H1 (cell line): ENCODE measurements at regions not wholly inside any gene's neighbourhood (a gene's known extent, or its start where the extent isn't known, plus 50 kb on each side); places are given as distances from the start of the nearest gene placed in this dataset.

ENCODE experiments used
- CTCF ChIA-PET: fragments of 300-600 bp; sonication (Branson Sonifier 250); formaldehyde crosslinking; loops from one replicate; lab custom pipeline; 2021; ENCODE audit not compliant: partially characterized antibody; lab: Charles Lee
- POLR2A ChIA-PET: fragments of 300-600 bp; sonication (Branson Sonifier 250); formaldehyde crosslinking; loops from one replicate; lab custom pipeline; 2021; ENCODE audit warnings: inconsistent platforms; ENCODE audit not compliant: partially characterized antibody; lab: Charles Lee
- DNase-seq, 2 experiments: peaks; one replicate each; pipeline versions ENCODE4 v3.0.0 to v3.0.0-alpha.2; 2010 to 2022; ENCODE audit warnings: low spot score in 2 of 2, low read depth in 1 of 2, mixed read lengths in 1 of 2
- FAIRE-seq: peaks from 2 replicates; lab custom pipeline; 2011; peaks lifted over from hg19 to GRCh38; lab: Jason Lieb, UNC
- H2AFZ ChIP-seq: 2 replicates; pipeline ENCODE4 v1.8.1; 2012; ENCODE audit warnings: low read length, inconsistent platforms
- H2AK5ac ChIP-seq: 2 replicates; pipeline ENCODE4 v1.6.1; 2013; ENCODE audit warnings: low read depth, low read length
- H2BK120ac ChIP-seq: replicated peaks from 2 replicates; pipeline ENCODE3; 2013; ENCODE audit warnings: low read depth, low read length, inconsistent platforms
- H2BK12ac ChIP-seq: 2 replicates; pipeline ENCODE4 v1.6.1; 2013; ENCODE audit warnings: low read depth, low read length
- H2BK15ac ChIP-seq: 2 replicates; pipeline ENCODE4 v1.6.1; 2013; ENCODE audit warnings: low read length
- H2BK20ac ChIP-seq: 2 replicates; pipeline ENCODE4 v1.6.1; 2013; ENCODE audit warnings: low read length
- H2BK5ac ChIP-seq: 2 replicates; pipeline ENCODE4 v1.6.1; 2013; ENCODE audit warnings: low read depth, low read length
- H3K14ac ChIP-seq: 2 replicates; pipeline ENCODE4 v1.6.1; 2013; ENCODE audit warnings: inconsistent platforms; ENCODE audit not compliant: insufficient read length
- H3K18ac ChIP-seq: 2 replicates; pipeline ENCODE4 v1.6.1; 2013; ENCODE audit warnings: low read length; ENCODE audit errors: extremely low read depth
- H3K23ac ChIP-seq: 2 replicates; pipeline ENCODE4 v1.6.1; 2013; ENCODE audit warnings: inconsistent platforms; ENCODE audit not compliant: insufficient read length
- H3K23me2 ChIP-seq: 2 replicates; pipeline ENCODE4 v1.6.1; 2013; ENCODE audit warnings: low read depth, low read length
- H3K27ac ChIP-seq: 2 replicates; pipeline ENCODE4 v1.6.1; 2011; ENCODE audit warnings: low read depth, low read length, inconsistent platforms
- H3K27me3 ChIP-seq, 4 experiments: replicated peaks in 1 of 4; 1 replicate in 1 of 4; 2 replicates in 3 of 4; pipeline versions ENCODE4 v1.6.1 to v1.8.1; 2011 to 2013; ENCODE audit warnings: low read length in 3 of 4, mild to moderate bottlenecking in 3 of 4, inconsistent platforms in 2 of 4, mixed read lengths in 2 of 4, moderate library complexity in 1 of 4; ENCODE audit not compliant: control insufficient read depth in 3 of 4, insufficient read depth in 3 of 4; ENCODE audit errors: extremely low read depth in 1 of 4
- H3K36me3 ChIP-seq, 4 experiments: 2 replicates each; pipeline versions ENCODE4 v1.6.1 to v1.8.1; 2011 to 2013; ENCODE audit warnings: mild to moderate bottlenecking in 4 of 4, low read length in 3 of 4, moderate library complexity in 2 of 4, control low read depth in 1 of 4, inconsistent platforms in 1 of 4; ENCODE audit not compliant: insufficient read depth in 4 of 4, control insufficient read depth in 2 of 4
- H3K4ac ChIP-seq: replicated peaks from 2 replicates; pipeline ENCODE3; 2013; ENCODE audit warnings: low read length, low read depth, mixed read lengths, inconsistent platforms; ENCODE audit not compliant: insufficient read length
- H3K4me1 ChIP-seq, 4 experiments: replicated peaks in 1 of 4; 1 replicate in 1 of 4; 2 replicates in 3 of 4; pipeline versions ENCODE4 v1.6.1 to v1.8.1; 2011 to 2013; ENCODE audit warnings: low read length in 3 of 4, inconsistent platforms in 2 of 4, mixed read lengths in 1 of 4; ENCODE audit not compliant: insufficient read depth in 4 of 4, control insufficient read depth in 3 of 4
- H3K4me2 ChIP-seq, 2 experiments: 2 replicates each; pipeline versions ENCODE4 v1.6.1 to v1.8.1; 2011 to 2013; ENCODE audit warnings: low read depth in 2 of 2, low read length in 2 of 2, control low read depth in 1 of 2, inconsistent platforms in 1 of 2, mild to moderate bottlenecking in 1 of 2; ENCODE audit not compliant: insufficient read depth in 1 of 2
- H3K4me3 ChIP-seq, 4 experiments: fragments of 200-600, 300-600 bp in 1 of 4; sonication (generic), shearing (Covaris generic), sonication (Bioruptor Twin) in 1 of 4; 2 replicates each; pipeline versions ENCODE4 v1.5.1 to v1.8.1; 2011 to 2016; ENCODE audit warnings: low read length in 4 of 4, low read depth in 3 of 4, control low read depth in 2 of 4, inconsistent platforms in 2 of 4, mild to moderate bottlenecking in 2 of 4, mixed read lengths in 1 of 4, moderate library complexity in 1 of 4; ENCODE audit not compliant: insufficient read depth in 2 of 4; ENCODE audit errors: extremely low read depth in 1 of 4
- H3K56ac ChIP-seq: replicated peaks from 2 replicates; pipeline ENCODE3; 2013; ENCODE audit warnings: low read depth, mild to moderate bottlenecking, mixed read lengths, low read length, inconsistent platforms; ENCODE audit not compliant: insufficient read length
- H3K79me1 ChIP-seq: 2 replicates; pipeline ENCODE4 v1.6.1; 2013; ENCODE audit warnings: low read depth, low read length, control low read depth
- H3K79me2 ChIP-seq, 2 experiments: 2 replicates each; pipeline versions ENCODE4 v1.6.1 to v1.8.1; 2012 to 2013; ENCODE audit warnings: low read length in 2 of 2, mild to moderate bottlenecking in 2 of 2, inconsistent platforms in 1 of 2; ENCODE audit not compliant: insufficient read depth in 2 of 2, control insufficient read depth in 1 of 2
- H3K9ac ChIP-seq, 4 experiments: replicated peaks in 1 of 4; 1 replicate in 1 of 4; 2 replicates in 3 of 4; pipeline versions ENCODE4 v1.6.1 to v1.8.1; 2011 to 2013; ENCODE audit warnings: low read depth in 3 of 4, low read length in 3 of 4, control low read depth in 2 of 4, mild to moderate bottlenecking in 2 of 4, moderate library complexity in 2 of 4, inconsistent platforms in 1 of 4; ENCODE audit errors: extremely low read depth in 1 of 4
- H3K9me3 ChIP-seq, 2 experiments: 2 replicates each; pipeline versions ENCODE4 v1.6.1 to v1.8.1; 2012 to 2013; ENCODE audit warnings: mild to moderate bottlenecking in 2 of 2, moderate library complexity in 2 of 2, control low read depth in 1 of 2, inconsistent platforms in 1 of 2, low read depth in 1 of 2, low read length in 1 of 2, mixed read lengths in 1 of 2; ENCODE audit not compliant: insufficient read depth in 2 of 2
- H4K20me1 ChIP-seq, 2 experiments: replicated peaks in 1 of 2; 2 replicates each; pipeline versions ENCODE3 to v1.8.1; 2011 to 2013; ENCODE audit warnings: inconsistent platforms in 2 of 2, low read length in 2 of 2, mild to moderate bottlenecking in 1 of 2; ENCODE audit not compliant: insufficient read depth in 2 of 2, control insufficient read depth in 1 of 2
- H4K5ac ChIP-seq: 2 replicates; pipeline ENCODE4 v1.6.1; 2013; ENCODE audit warnings: low read length, low read depth, mixed read lengths, inconsistent platforms; ENCODE audit not compliant: insufficient read length
- H4K8ac ChIP-seq: 2 replicates; pipeline ENCODE4 v1.8.0; 2013; ENCODE audit warnings: mild to moderate bottlenecking, moderate library complexity, low read length, inconsistent platforms; ENCODE audit not compliant: insufficient read depth; ENCODE audit errors: extremely low read depth
- H4K91ac ChIP-seq: replicated peaks from 2 replicates; pipeline ENCODE3; 2013; ENCODE audit warnings: low read length, mixed read lengths, inconsistent platforms; ENCODE audit not compliant: insufficient read length
- ASH2L ChIP-seq: fragments of 200-600, 300-600 bp; sonication (generic); IDR thresholded peaks from one replicate; pipeline ENCODE4 v1.7.1; 2017; ENCODE audit warnings: low read length
- CBX5 ChIP-seq: fragments of 300-800, 300-1000 bp; sonication (generic); IDR thresholded peaks from 2 replicates; pipeline ENCODE4 v1.7.1; 2016; ENCODE audit warnings: antibody characterized with exemption, low read length, low read depth
- CHD1 ChIP-seq: IDR thresholded peaks from 2 replicates; pipeline ENCODE4 v1.6.1; 2012; ENCODE audit warnings: low read depth, low read length, improper control_type of control experiment
- CHD2 ChIP-seq: IDR thresholded peaks from 2 replicates; pipeline ENCODE4 v1.6.1; 2012; ENCODE audit warnings: low read length, improper control_type of control experiment
- CREB1 ChIP-seq: IDR thresholded peaks from 2 replicates; pipeline ENCODE4 v1.6.1; 2012; ENCODE audit warnings: inconsistent platforms
- EZH2 ChIP-seq: fragments of 200-600 bp; sonication (generic); IDR thresholded peaks from 2 replicates; pipeline ENCODE4 v1.7.1; 2012; ENCODE audit warnings: low read depth, mild to moderate bottlenecking, moderate library complexity, low read length, inconsistent platforms; ENCODE audit not compliant: severe bottlenecking
- RFX5 ChIP-seq: IDR thresholded peaks from 2 replicates; pipeline ENCODE4 v1.6.1; 2011; ENCODE audit warnings: low read depth, low read length, improper control_type of control experiment, borderline replicate concordance
- SIRT6 ChIP-seq: IDR thresholded peaks from one replicate; pipeline ENCODE4 v1.7.1; 2012; ENCODE audit warnings: low read length, inconsistent platforms
- SRF ChIP-seq: IDR thresholded peaks from 2 replicates; pipeline ENCODE4 v1.6.1; 2011; ENCODE audit warnings: mild to moderate bottlenecking, low read depth, low read length, moderate library complexity
- SUZ12 ChIP-seq: fragments of 200-600 bp; sonication (generic); IDR thresholded peaks from 2 replicates; pipeline ENCODE4 v1.6.1; 2012; ENCODE audit warnings: mild to moderate bottlenecking, inconsistent platforms, low read length, moderate library complexity, mixed read lengths
- WGBS, 2 experiments: shearing (Covaris generic) in 1 of 2; methylation state at CpG; one replicate each; pipeline versions ENCODE4 v1.1.6 to v1.1.7; 2013 to 2015; ENCODE audit warnings: low lambda C conversion rate in 2 of 2, mixed read lengths in 2 of 2, inconsistent platforms in 1 of 2, low coverage in 1 of 2, missing lambda C conversion rate in 1 of 2; ENCODE audit not compliant: insufficient replicate concordance in 2 of 2, insufficient coverage in 1 of 2, insufficient read length in 1 of 2; ENCODE audit errors: extremely low coverage in 1 of 2, missing lambda C conversion rate in 1 of 2; 5-methylcytosine and 5-hydroxymethylcytosine counted together
- TF ChIP-seq, protein P1 (sequence below): IDR thresholded peaks from 2 replicates; pipeline ENCODE4 v1.6.1; 2012; ENCODE audit warnings: low read length, inconsistent platforms
- TF ChIP-seq, protein P2 (sequence below): IDR thresholded peaks from 2 replicates; pipeline ENCODE4 v1.6.1; 2011; ENCODE audit warnings: low read length, improper control_type of control experiment

DNA sequence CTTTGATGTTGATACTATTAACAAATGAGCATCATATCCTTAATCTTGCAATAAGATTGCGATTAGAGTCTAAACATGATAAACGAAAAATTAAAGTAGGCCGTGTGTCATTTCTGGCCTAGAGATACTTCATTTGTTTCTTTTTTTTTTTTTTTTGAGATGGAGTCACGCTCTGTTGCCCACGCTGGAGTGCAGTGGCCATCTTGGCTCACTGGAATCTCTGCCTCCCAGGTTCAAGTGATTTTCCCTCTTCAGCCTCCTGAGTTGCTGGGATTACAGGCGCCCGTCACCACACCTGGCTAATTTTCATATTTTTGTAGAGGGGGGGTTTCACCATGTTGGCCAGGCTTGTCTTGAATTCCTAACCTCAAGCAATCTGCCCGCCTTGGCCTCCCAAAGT, 446.9 kb downstream of the PCNX1 start:
- peaks cover 4% of the 10 kb centered on the region for H3K79me1 ChIP-seq
- DNase-seq = no peak
- no peak overlapping the region for H3K56ac ChIP-seq
- no peak overlapping the region for H3K27ac ChIP-seq
- POLR2A ChIA-PET = no interaction called here
- H4K5ac ChIP-seq = no peak overlapping the region
- peaks cover 0 to 92% of the 10 kb centered on the region in 2 experiments for H3K79me2 ChIP-seq
- CTCF ChIA-PET = interaction anchor here (1.2 kb wide), 1 partner anchor 251 kb away, joined by 3 read pairs; no protein-coding TSS in a partner anchor
- no peak overlapping the region for H3K18ac ChIP-seq
- no peak overlapping the region for H2AK5ac ChIP-seq
- no peak overlapping the region for H2BK15ac ChIP-seq
- H4K8ac ChIP-seq = no peak overlapping the region
- 94% methylated on average over 6 of the region's 8 CpGs; no CpG with 5 or more reads in 1 of the 2 experiments for WGBS, 2 experiments
- no peak overlapping the region for H3K9ac ChIP-seq
- H3K4me1 ChIP-seq = peaks cover 1 to 12% (median 2%) of the 10 kb centered on the region in 4 experiments; a peak in 4 of 7 replicates
- H2AFZ ChIP-seq = no peak overlapping the region
- H3K4me3 ChIP-seq = no peak overlapping the region
- no peak overlapping the region for H3K4me2 ChIP-seq
- no peak overlapping the region for H2BK20ac ChIP-seq
- no peak for FAIRE-seq
- peaks cover 0 to 3% of the 10 kb centered on the region in 2 experiments for H4K20me1 ChIP-seq
- no peaks in the 10 kb centered on the region for H3K27me3 ChIP-seq
- H3K36me3 ChIP-seq = no peaks in the 10 kb centered on the region
- H2BK5ac ChIP-seq = no peak overlapping the region
- H3K23ac ChIP-seq = no peak overlapping the region
- no peak overlapping the region for H2BK12ac ChIP-seq
- H4K91ac ChIP-seq = no peak overlapping the region
- no peaks in the 10 kb centered on the region for H3K23me2 ChIP-seq
- H3K14ac ChIP-seq = no peak overlapping the region
- H3K9me3 ChIP-seq = no peaks in the 10 kb centered on the region
- H3K4ac ChIP-seq = no peak overlapping the region
- no peak overlapping the region for H2BK120ac ChIP-seq
- TF ChIP-seq ASH2L = no peak
- TF ChIP-seq, protein P1, sequence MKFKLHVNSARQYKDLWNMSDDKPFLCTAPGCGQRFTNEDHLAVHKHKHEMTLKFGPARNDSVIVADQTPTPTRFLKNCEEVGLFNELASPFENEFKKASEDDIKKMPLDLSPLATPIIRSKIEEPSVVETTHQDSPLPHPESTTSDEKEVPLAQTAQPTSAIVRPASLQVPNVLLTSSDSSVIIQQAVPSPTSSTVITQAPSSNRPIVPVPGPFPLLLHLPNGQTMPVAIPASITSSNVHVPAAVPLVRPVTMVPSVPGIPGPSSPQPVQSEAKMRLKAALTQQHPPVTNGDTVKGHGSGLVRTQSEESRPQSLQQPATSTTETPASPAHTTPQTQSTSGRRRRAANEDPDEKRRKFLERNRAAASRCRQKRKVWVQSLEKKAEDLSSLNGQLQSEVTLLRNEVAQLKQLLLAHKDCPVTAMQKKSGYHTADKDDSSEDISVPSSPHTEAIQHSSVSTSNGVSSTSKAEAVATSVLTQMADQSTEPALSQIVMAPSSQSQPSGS = no peak
- no peak for TF ChIP-seq CHD1
- TF ChIP-seq SIRT6 = no peak
- no peak for TF ChIP-seq CHD2
- no peak for TF ChIP-seq SUZ12
- TF ChIP-seq, protein P2, sequence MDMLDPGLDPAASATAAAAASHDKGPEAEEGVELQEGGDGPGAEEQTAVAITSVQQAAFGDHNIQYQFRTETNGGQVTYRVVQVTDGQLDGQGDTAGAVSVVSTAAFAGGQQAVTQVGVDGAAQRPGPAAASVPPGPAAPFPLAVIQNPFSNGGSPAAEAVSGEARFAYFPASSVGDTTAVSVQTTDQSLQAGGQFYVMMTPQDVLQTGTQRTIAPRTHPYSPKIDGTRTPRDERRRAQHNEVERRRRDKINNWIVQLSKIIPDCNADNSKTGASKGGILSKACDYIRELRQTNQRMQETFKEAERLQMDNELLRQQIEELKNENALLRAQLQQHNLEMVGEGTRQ = no peak
- TF ChIP-seq SRF = no peak
- TF ChIP-seq CREB1 = no peak
- no peak for TF ChIP-seq RFX5
- no peak for TF ChIP-seq CBX5
- TF ChIP-seq EZH2 = no peak
